ENCODE measurements at regions not wholly inside any gene's neighbourhood (a gene's known extent, or its start where the extent isn't known, plus 50 kb on each side); places are given as distances from the start of the nearest gene placed in this dataset.

- TF ChIP-seq MAX (IDR thresholded peaks at IDR 0.05) (no peak), SUZ12 (IDR thresholded peaks at IDR 0.05; ENCODE audit: low read length) (no peak), CTCF (IDR thresholded peaks at IDR 0.05; ENCODE audit: control extremely low read depth in 1 of 3, insufficient read depth in 1 of 3, low read depth in 1 of 3, low read length in 3 of 3) (no peak), JUN (IDR thresholded peaks at IDR 0.05; ENCODE audit: low read depth, low read length) (no peak), POLR2A (IDR thresholded peaks at IDR 0.05; ENCODE audit: control extremely low read depth in 1 of 2, low read depth in 2 of 2, low read length in 2 of 2) (no peak)
Measured at GRCh38 chr9:78725503-78725902, 428.6 kb downstream of the PSAT1 start.
